ENCODE measurements at regions not wholly inside any gene's neighbourhood (a gene's known extent, or its start where the extent isn't known, plus 50 kb on each side); places are given as distances from the start of the nearest gene placed in this dataset.
"Not testable (repeated sequence)": the region's sequence is repeated elsewhere in the genome, so short reads cannot be mapped to it uniquely, and the experiment has no call there.

- H3K27ac Mint-ChIP-seq, result no peak overlapping the region
Measured at GRCh38 chr13:99690426-99691174, 189.3 kb downstream of the TM9SF2 start.

GRCh38 chr13:99689955-99690354 is 188.7 kb downstream of the TM9SF2 start:
- intact Hi-C loops (cut with micrococcal nuclease), result no loop called here
- ChIA-PET POLR2A (no interaction called here), CTCF (interaction anchor here (0.8 to 1.6 kb wide), 2 partner anchors 34 to 545 kb away, joined by 3 to 4 read pairs; no protein-coding TSS in a partner anchor)
- Mint-ChIP-seq H3K36me3 (no peaks in the 10 kb centered on the region), H3K27me3 (no peaks in the 10 kb centered on the region), H3K27ac (no peak overlapping the region), H3K4me1 (ENCODE audit: low read depth) (no peaks in the 10 kb centered on the region), H3K9me3 (no peaks in the 10 kb centered on the region), H3K4me3 (no peak overlapping the region)
- no peak for DNase-seq

More at GRCh38 chr13:99690426-99691174, 189.3 kb downstream of the TM9SF2 start:
- no peak overlapping the region for H3K4me3 Mint-ChIP-seq
- no peaks in the 10 kb centered on the region for H3K9me3 Mint-ChIP-seq
- ChIA-PET POLR2A (no interaction called here), CTCF (interaction anchor here (0.8 kb wide), 1 partner anchor 545 kb away, joined by 3 read pairs; no protein-coding TSS in a partner anchor)
- intact Hi-C loops (cut with micrococcal nuclease), result no loop called here
- H3K36me3 Mint-ChIP-seq, result no peaks in the 10 kb centered on the region
- no peaks in the 10 kb centered on the region for H3K4me1 Mint-ChIP-seq (ENCODE audit: low read depth)
- no peaks in the 10 kb centered on the region for H3K27me3 Mint-ChIP-seq
- DNase-seq, result no peak

GRCh38 chr13:99688776-99689175 is 187.5 kb downstream of the TM9SF2 start:
- POLR2A ChIA-PET, result no interaction called here
- H3K4me1 Mint-ChIP-seq (ENCODE audit: low read depth), result no peaks in the 10 kb centered on the region
- H3K36me3 Mint-ChIP-seq, result no peaks in the 10 kb centered on the region
- DNase-seq, result no peak
- H3K27me3 Mint-ChIP-seq, result no peaks in the 10 kb centered on the region
- no peak overlapping the region for H3K27ac Mint-ChIP-seq
- H3K4me3 Mint-ChIP-seq, result no peak overlapping the region
- CTCF ChIA-PET, result interaction anchor here (0.8 to 1.6 kb wide), 4 partner anchors 33 to 826 kb away, joined by 3 to 4 read pairs (median 3); no protein-coding TSS in a partner anchor
- intact Hi-C loops (cut with micrococcal nuclease), result no loop called here
- H3K9me3 Mint-ChIP-seq, result no peaks in the 10 kb centered on the region

GRCh38 chr13:99687723-99688397 is 186.6 kb downstream of the TM9SF2 start:
- Mint-ChIP-seq H3K27ac (no peak overlapping the region), H3K36me3 (no peaks in the 10 kb centered on the region), H3K4me1 (ENCODE audit: low read depth) (no peaks in the 10 kb centered on the region), H3K9me3 (no peaks in the 10 kb centered on the region), H3K4me3 (no peak overlapping the region), H3K27me3 (no peaks in the 10 kb centered on the region)
- POLR2A ChIA-PET, result no interaction called here
- DNase-seq, result no peak
- CTCF ChIA-PET, result no interaction called here
- intact Hi-C loops (cut with micrococcal nuclease), result no loop called here

GRCh38 chr13:99686944-99687411 is 185.7 kb downstream of the TM9SF2 start:
- intact Hi-C loops (cut with micrococcal nuclease), result no loop called here
- ChIA-PET CTCF (interaction anchor here (1.8 kb wide), 1 partner anchor 31 kb away, joined by 5 read pairs; no protein-coding TSS in a partner anchor), POLR2A (no interaction called here)
- no peaks in the 10 kb centered on the region for H3K27me3 Mint-ChIP-seq
- no peaks in the 10 kb centered on the region for H3K9me3 Mint-ChIP-seq
- no peaks in the 10 kb centered on the region for H3K4me1 Mint-ChIP-seq (ENCODE audit: low read depth)
- no peaks in the 10 kb centered on the region for H3K36me3 Mint-ChIP-seq
- no peak overlapping the region for H3K4me3 Mint-ChIP-seq
- no peak overlapping the region for H3K27ac Mint-ChIP-seq
- DNase-seq, result no peak

GRCh38 chr13:99686157-99686572 is 184.9 kb downstream of the TM9SF2 start:
- intact Hi-C loops (cut with micrococcal nuclease), result no loop called here
- Mint-ChIP-seq H3K36me3 (no peaks in the 10 kb centered on the region), H3K27me3 (no peaks in the 10 kb centered on the region), H3K4me1 (ENCODE audit: low read depth) (no peaks in the 10 kb centered on the region), H3K27ac (no peak overlapping the region), H3K9me3 (no peaks in the 10 kb centered on the region), H3K4me3 (no peak overlapping the region)
- no peak for DNase-seq
- ChIA-PET CTCF (interaction anchor here (1.8 kb wide), 1 partner anchor 30 kb away, joined by 5 read pairs; no protein-coding TSS in a partner anchor), POLR2A (no interaction called here)

- Mint-ChIP-seq H3K27ac (no peak overlapping the region), H3K27me3 (no peaks in the 10 kb centered on the region), H3K4me1 (ENCODE audit: low read depth) (peaks cover 1% of the 10 kb centered on the region), H3K9me3 (no peaks in the 10 kb centered on the region), H3K4me3 (no peak overlapping the region), H3K36me3 (no peaks in the 10 kb centered on the region)
- ChIA-PET CTCF (no interaction called here), POLR2A (no interaction called here)
- intact Hi-C loops (cut with micrococcal nuclease), result no loop called here
- DNase-seq, result no peak
Measured at GRCh38 chr13:99681695-99682094, 180.4 kb downstream of the TM9SF2 start.

- Mint-ChIP-seq H3K27me3 (no peaks in the 10 kb centered on the region), H3K4me1 (ENCODE audit: low read depth) (peaks cover 1% of the 10 kb centered on the region), H3K4me3 (no peak overlapping the region), H3K27ac (no peak overlapping the region), H3K36me3 (no peaks in the 10 kb centered on the region), H3K9me3 (no peaks in the 10 kb centered on the region)
- ChIA-PET POLR2A (no interaction called here), CTCF (interaction anchor here (1.1 kb wide), 1 partner anchor 21 kb away, joined by 4 read pairs; no protein-coding TSS in a partner anchor)
- DNase-seq, result no peak
- intact Hi-C loops (cut with micrococcal nuclease), result no loop called here
Measured at GRCh38 chr13:99677116-99677951, 176.1 kb downstream of the TM9SF2 start.

GRCh38 chr13:99671746-99672145 is 170.5 kb downstream of the TM9SF2 start:
- Mint-ChIP-seq H3K27me3 (no peaks in the 10 kb centered on the region), H3K9me3 (no peaks in the 10 kb centered on the region), H3K36me3 (no peaks in the 10 kb centered on the region), H3K27ac (no peak overlapping the region), H3K4me3 (no peak overlapping the region), H3K4me1 (ENCODE audit: low read depth) (no peaks in the 10 kb centered on the region)
- CTCF ChIA-PET, result interaction anchor here (0.6 kb wide), 1 partner anchor 228 kb away, joined by 4 read pairs; no protein-coding TSS in a partner anchor
- POLR2A ChIA-PET, result no interaction called here
- DNase-seq, result no peak
- intact Hi-C loops (cut with micrococcal nuclease), result no loop called here

GRCh38 chr13:99669096-99669495 is 167.8 kb downstream of the TM9SF2 start:
- H3K27me3 Mint-ChIP-seq; H3K27ac Mint-ChIP-seq; POLR2A ChIA-PET; H3K4me1 Mint-ChIP-seq (ENCODE audit: low read depth); H3K36me3 Mint-ChIP-seq; H3K4me3 Mint-ChIP-seq; intact Hi-C loops (cut with micrococcal nuclease); H3K9me3 Mint-ChIP-seq; DNase-seq: not testable (repeated sequence)
- CTCF ChIA-PET, result interaction anchor here (1.0 kb wide), 1 partner anchor 12 kb away, joined by 3 read pairs; no protein-coding TSS in a partner anchor

GRCh38 chr13:99666146-99666805 is 165.0 kb downstream of the TM9SF2 start:
- no peak overlapping the region for H3K4me3 Mint-ChIP-seq
- ChIA-PET POLR2A (no interaction called here), CTCF (no interaction called here)
- H3K9me3 Mint-ChIP-seq, result no peaks in the 10 kb centered on the region
- H3K4me1 Mint-ChIP-seq (ENCODE audit: low read depth), result peaks cover 3% of the 10 kb centered on the region
- no peak for DNase-seq
- H3K27ac Mint-ChIP-seq, result no peak overlapping the region
- H3K27me3 Mint-ChIP-seq, result no peaks in the 10 kb centered on the region
- intact Hi-C loops (cut with micrococcal nuclease), result no loop called here
- no peaks in the 10 kb centered on the region for H3K36me3 Mint-ChIP-seq

Measured in activated CD4-positive, alpha-beta memory T cell treated with anti-CD3 and anti-CD28 coated beads for 36 hours (primary cell).